ENCODE measurements at regions not wholly inside any gene's neighbourhood (a gene's known extent, or its start where the extent isn't known, plus 50 kb on each side); places are given as distances from the start of the nearest gene placed in this dataset.

DNA sequence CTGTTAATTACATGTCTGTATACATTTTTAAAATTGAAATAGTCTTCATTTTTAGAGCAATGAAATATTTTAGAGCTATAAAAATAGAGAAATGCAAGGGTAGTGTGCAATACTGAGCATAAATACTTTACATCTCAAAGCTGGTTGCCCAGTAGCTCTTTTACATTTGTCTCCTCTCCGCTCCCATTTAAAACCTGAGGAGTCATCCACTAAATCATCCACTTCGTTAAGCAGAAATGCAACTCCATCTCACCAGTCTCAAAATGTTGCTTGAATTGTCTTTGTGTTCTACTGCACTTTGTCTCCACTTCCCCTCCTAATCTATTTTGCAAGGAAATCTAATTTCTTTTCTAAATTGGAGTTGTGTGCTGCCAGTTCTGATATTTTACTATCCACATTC lies 563.6 kb downstream of the VGLL3 start:
- no TSS peak for BruUV-seq (replicated peaks)
- H3K9me3 ChIP-seq (ENCODE audit: control insufficient read depth, insufficient read depth, low read depth, low read length): no peaks in the 10 kb centered on the region
- DNase-seq (ENCODE audit: low read depth, low spot score) (no peak), ATAC-seq (no peak)
- H3K4me3 ChIP-seq (ENCODE audit: low read depth in 2 of 2, low read length in 2 of 2): no peak overlapping the region
- no peaks in the 10 kb centered on the region for H3K27me3 ChIP-seq (ENCODE audit: control insufficient read depth, insufficient read depth, low read length)
- ChIA-PET POLR2A (no interaction called here), CTCF (no interaction called here)
- H3K4me1 ChIP-seq (ENCODE audit: control insufficient read depth, insufficient read depth, low read length): no peaks in the 10 kb centered on the region
- H3K36me3 ChIP-seq (ENCODE audit: control insufficient read depth, insufficient read depth, low read length): no peaks in the 10 kb centered on the region
- H3K27ac ChIP-seq (ENCODE audit: low read length): no peak overlapping the region
- intact Hi-C loops (cut with micrococcal nuclease; ENCODE audit: unreplicated experiment) (no loop called here), in situ Hi-C loops (cut with HindIII; ENCODE audit: low pct_unique_long_range_greater_than_20kb, low sequenced_read_pairs) (no loop called here)
- TF ChIP-seq POLR2AphosphoS5 (IDR thresholded peaks at IDR 0.05; ENCODE audit: low read depth, low read length): no peak
- TF ChIP-seq, protein P1, sequence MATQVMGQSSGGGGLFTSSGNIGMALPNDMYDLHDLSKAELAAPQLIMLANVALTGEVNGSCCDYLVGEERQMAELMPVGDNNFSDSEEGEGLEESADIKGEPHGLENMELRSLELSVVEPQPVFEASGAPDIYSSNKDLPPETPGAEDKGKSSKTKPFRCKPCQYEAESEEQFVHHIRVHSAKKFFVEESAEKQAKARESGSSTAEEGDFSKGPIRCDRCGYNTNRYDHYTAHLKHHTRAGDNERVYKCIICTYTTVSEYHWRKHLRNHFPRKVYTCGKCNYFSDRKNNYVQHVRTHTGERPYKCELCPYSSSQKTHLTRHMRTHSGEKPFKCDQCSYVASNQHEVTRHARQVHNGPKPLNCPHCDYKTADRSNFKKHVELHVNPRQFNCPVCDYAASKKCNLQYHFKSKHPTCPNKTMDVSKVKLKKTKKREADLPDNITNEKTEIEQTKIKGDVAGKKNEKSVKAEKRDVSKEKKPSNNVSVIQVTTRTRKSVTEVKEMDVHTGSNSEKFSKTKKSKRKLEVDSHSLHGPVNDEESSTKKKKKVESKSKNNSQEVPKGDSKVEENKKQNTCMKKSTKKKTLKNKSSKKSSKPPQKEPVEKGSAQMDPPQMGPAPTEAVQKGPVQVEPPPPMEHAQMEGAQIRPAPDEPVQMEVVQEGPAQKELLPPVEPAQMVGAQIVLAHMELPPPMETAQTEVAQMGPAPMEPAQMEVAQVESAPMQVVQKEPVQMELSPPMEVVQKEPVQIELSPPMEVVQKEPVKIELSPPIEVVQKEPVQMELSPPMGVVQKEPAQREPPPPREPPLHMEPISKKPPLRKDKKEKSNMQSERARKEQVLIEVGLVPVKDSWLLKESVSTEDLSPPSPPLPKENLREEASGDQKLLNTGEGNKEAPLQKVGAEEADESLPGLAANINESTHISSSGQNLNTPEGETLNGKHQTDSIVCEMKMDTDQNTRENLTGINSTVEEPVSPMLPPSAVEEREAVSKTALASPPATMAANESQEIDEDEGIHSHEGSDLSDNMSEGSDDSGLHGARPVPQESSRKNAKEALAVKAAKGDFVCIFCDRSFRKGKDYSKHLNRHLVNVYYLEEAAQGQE (IDR thresholded peaks at IDR 0.05; ENCODE audit: insufficient read depth in 1 of 2, low read depth in 2 of 2, low read length in 1 of 2): no peak
- TF ChIP-seq, protein P2, sequence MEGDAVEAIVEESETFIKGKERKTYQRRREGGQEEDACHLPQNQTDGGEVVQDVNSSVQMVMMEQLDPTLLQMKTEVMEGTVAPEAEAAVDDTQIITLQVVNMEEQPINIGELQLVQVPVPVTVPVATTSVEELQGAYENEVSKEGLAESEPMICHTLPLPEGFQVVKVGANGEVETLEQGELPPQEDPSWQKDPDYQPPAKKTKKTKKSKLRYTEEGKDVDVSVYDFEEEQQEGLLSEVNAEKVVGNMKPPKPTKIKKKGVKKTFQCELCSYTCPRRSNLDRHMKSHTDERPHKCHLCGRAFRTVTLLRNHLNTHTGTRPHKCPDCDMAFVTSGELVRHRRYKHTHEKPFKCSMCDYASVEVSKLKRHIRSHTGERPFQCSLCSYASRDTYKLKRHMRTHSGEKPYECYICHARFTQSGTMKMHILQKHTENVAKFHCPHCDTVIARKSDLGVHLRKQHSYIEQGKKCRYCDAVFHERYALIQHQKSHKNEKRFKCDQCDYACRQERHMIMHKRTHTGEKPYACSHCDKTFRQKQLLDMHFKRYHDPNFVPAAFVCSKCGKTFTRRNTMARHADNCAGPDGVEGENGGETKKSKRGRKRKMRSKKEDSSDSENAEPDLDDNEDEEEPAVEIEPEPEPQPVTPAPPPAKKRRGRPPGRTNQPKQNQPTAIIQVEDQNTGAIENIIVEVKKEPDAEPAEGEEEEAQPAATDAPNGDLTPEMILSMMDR (IDR thresholded peaks at IDR 0.05): no peak
- TF ChIP-seq TCF7L2 (IDR thresholded peaks at IDR 0.05; ENCODE audit: low read depth, low read length): no peak
- TF ChIP-seq SIN3A (IDR thresholded peaks at IDR 0.05; ENCODE audit: borderline replicate concordance, insufficient read depth, low read depth, low read length): no peak

DNA sequence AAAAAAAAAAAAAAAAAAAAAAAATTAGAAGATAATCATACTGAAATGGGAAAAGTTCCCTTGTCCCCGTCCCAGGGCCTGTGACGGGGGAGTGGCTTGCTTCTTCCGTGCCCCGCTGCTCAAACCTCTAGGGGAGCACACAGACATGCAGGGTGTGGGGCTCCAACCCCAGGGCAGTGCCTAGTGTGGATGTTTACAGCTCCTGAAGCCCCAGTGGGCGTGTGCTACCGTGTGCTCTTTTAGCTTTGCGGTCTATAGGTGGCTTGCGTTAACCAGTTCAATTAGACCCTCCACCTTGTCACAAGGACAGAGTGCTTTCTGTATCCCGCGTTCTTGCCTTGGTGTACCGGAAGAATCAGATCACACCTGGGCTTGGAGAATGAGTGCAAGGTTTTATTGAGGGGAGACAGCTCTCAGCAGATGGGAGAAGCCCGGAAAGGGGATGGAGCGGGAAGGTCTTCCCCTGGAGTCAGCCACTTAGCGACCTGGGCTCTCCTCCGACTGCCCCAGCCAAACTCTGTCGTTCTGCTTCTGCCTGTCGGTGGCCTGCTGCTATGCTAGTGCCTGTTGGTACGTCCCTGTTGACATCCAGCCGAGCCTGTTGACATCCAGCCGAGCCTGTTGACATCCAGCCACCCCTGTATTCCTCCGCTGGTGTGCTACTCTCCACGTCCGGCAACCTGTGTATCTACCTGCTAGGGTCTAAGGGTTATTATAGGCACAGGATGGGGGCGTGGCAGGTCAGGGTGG lies 569.8 kb downstream of the VGLL3 start:
- in situ Hi-C loops (cut with HindIII; ENCODE audit: low pct_unique_long_range_greater_than_20kb, low sequenced_read_pairs) (no loop called here), intact Hi-C loops (cut with micrococcal nuclease; ENCODE audit: unreplicated experiment) (no loop called here)
- ChIA-PET POLR2A (no interaction called here), CTCF (no interaction called here)
- no peak for ATAC-seq
- no peak overlapping the region for H3K27ac ChIP-seq (ENCODE audit: low read length)
- DNase-seq (ENCODE audit: low read depth, low spot score): no peak
- no peaks in the 10 kb centered on the region for H3K9me3 ChIP-seq (ENCODE audit: control insufficient read depth, insufficient read depth, low read depth, low read length)
- no peak overlapping the region for H3K4me3 ChIP-seq (ENCODE audit: low read depth in 2 of 2, low read length in 2 of 2)
- H3K4me1 ChIP-seq (ENCODE audit: control insufficient read depth, insufficient read depth, low read length): no peaks in the 10 kb centered on the region
- no TSS peak for BruUV-seq (replicated peaks)
- no peaks in the 10 kb centered on the region for H3K27me3 ChIP-seq (ENCODE audit: control insufficient read depth, insufficient read depth, low read length)
- H3K36me3 ChIP-seq (ENCODE audit: control insufficient read depth, insufficient read depth, low read length): no peaks in the 10 kb centered on the region
- TF ChIP-seq, protein P1 (IDR thresholded peaks at IDR 0.05; ENCODE audit: insufficient read depth in 1 of 2, low read depth in 2 of 2, low read length in 1 of 2): no peak
- TF ChIP-seq POLR2AphosphoS5 (IDR thresholded peaks at IDR 0.05; ENCODE audit: low read depth, low read length): no peak
- no peak for TF ChIP-seq TCF7L2 (IDR thresholded peaks at IDR 0.05; ENCODE audit: low read depth, low read length)
- TF ChIP-seq SIN3A (IDR thresholded peaks at IDR 0.05; ENCODE audit: borderline replicate concordance, insufficient read depth, low read depth, low read length): no peak
- TF ChIP-seq, protein P2 (IDR thresholded peaks at IDR 0.05): no peak

Measured in Panc1 (cell line).